HG02884 (cell line): ENCODE measurements at regions not wholly inside any gene's neighbourhood (a gene's known extent, or its start where the extent isn't known, plus 50 kb on each side); places are given as distances from the start of the nearest gene placed in this dataset.

Experiments used
- ATAC-seq: cut with Tn5 transposase; IDR thresholded peaks from one replicate; pipeline ENCODE4 v1.9.1; 2021; ENCODE audit warnings: mild to moderate bottlenecking, moderate library complexity; ENCODE audit not compliant: unreplicated experiment

DNA sequence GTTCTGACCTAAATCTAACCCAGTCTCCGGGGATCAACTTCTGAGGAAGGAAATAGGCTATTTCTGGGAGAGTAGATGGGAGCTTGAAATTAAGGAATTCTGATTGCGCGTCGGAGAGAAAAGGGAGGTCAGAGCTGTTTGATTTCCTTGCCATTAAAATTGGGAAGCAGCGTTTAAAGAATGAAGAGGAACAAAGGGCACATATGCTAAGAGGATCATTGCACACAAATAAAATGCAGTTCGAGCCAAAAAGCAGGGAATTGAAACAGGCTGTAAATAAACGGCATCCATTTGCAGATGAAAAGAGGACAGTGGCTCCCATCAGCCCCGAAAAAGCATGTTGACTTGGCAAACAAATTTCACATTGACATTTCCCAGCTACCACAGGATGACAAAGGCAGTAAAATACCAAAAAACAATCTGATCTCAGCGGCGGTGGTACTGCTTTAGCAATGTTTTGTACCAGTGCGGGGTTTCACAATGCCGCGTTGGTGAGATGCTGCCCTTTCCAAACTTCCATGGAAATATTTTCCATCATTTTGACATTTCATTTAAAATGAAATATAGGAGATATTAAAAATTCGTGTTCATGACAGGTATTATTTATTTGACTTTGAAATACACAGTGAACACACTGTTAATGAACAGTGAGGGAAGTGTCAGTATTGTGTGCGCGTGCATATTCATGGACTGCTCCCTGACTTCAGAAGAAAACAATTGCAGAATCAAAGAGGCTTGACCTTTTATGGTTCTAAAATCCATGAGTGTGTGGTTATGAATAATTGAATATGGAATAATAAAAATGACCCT, 108.8 kb downstream of the SQOR start:
- no peak for ATAC-seq

DNA sequence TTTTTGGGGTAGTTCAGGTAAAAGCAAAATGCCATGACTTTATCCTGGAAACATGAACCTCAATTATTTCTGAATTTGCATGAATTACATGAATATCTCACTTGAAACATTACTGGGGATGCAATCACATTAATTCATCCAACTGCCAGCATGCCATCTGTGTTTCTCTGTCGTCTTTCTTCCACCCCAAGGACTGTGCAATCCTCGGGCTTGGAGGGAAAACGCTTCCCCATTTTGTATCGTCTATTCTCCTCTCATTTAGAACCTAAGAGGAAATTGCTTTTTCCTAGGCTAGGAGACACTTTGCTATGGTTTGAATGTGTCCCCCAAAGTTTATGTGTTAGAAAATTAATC, 109.4 kb downstream of the SQOR start:
- no peak for ATAC-seq

DNA sequence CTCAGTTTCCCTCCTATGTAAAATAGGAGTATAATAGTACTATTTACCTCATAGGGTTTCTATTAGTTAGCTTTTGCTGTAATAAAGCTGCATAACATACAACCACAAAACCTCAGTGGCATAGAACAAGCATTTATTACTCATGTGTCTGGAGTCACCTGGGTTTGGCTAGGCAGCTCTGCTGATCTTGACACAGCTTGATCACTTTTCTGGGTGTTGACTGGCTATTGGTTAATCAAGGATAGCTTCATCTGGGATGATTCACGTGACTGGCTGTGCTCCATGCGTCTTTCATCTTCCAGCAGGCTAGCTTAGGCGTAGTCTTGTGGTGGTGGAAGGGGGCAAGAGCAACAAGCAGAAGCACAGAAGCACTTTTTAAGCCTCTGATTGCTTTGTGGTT, 112.6 kb downstream of the SQOR start:
- no peak for ATAC-seq

DNA sequence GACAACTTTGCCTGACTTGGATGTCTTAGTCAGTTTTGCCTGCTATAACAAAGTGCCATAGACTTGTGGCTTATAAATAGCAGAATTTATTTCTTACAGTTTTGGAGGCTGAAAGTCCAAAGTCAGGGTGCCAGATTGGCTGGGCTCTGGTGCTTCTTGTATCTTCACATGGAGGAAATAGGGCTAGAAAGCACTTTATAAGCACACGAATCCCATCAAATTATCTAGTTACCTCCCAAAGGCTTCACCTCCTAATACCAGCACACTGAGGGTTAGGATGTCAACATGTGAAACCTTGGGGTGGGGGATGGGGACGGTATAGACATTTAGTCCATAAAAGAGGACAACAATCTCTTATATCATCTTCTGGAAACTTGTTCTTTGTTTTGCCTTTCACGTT, 116.8 kb downstream of the SQOR start:
- ATAC-seq, result no peak

DNA sequence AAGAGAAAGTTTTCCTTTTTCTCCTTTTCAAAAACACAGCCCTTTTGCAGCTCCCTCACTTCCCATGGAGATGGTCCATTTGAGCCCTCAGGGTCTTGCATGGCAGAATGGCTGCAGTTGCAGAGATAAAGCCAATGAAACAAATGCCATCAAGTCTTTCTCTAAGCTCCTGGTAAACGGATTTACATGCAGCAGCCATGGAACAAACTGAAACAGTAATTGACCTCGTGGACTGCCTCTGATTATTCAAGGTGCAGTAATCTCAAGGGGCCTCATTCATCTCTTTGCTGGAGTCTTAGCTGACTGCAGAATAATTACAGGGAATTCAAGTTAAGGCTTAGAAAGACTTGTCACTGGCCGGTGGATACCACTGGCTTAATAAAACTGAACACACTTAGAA, 125.1 kb downstream of the SQOR start:
- no peak for ATAC-seq

DNA sequence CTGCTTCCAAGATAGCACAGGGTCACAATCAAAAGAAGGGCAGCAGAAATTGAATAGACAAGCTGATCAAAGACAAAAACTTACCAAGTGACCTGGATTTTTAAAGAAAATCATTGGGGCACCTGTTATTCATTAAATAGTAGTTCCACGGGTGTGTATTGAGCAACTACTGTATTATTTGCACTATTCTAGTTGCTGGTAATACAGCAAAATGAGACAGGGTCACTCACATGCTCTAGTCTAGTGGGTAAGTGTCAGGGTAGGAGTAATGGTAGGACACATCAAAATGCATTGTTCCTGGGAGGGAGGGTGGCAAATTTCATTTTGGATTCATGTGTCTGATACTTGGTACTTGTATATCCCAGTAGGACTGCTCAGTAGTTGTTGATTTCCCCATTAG, 127.9 kb downstream of the SQOR start:
- no peak for ATAC-seq

DNA sequence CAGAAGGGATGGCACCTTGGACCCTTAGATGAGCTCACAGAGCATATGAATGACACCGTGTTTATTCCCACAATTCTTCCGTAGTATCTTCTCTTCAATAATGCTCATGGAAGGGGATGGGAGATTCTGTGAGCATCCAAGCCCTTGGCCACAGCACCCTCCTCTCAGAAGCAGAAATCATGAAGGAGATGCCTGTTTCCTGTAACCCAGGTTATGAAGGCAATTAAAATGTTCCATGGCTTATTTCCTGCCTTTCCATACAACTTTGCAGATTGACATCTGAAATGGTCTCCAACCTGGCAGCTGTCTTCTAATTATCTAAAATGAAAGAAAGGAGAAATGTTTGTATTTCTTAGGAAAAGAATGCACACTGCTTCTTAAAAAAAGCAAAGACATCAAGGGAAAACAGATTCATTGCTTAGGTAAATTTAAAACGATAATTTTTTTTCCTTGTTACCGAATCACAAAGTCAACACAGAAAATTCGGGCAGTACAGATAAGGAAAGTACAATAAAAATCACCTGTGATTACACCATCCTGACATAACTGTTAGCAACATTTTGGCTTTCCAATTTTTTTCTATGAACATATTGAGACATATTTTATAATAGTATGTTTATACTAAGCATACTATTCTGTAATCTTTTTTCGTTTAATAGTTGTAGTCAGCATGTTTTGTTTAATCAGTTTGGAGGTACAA, 128.5 kb downstream of the SQOR start:
- no peak for ATAC-seq

DNA sequence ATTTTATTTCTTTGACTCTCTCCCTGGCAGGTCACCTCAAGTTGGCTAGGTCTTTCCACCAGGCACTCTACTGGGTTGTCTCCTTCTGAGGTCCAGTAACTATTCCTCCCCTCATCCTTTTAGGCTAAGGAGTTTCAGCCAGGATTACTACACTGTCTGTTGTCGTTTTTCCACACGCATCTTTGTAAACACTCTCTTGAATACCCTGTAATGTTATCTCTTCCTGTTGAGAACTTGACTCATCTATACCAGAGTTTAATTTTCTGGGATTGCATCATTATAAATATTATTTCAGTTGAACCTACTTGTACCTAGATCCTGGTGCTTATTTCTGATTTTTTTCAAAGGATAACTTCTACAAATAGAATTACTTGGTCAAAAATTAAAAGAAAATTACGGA, 138.3 kb downstream of the SQOR start:
- ATAC-seq, result no peak

DNA sequence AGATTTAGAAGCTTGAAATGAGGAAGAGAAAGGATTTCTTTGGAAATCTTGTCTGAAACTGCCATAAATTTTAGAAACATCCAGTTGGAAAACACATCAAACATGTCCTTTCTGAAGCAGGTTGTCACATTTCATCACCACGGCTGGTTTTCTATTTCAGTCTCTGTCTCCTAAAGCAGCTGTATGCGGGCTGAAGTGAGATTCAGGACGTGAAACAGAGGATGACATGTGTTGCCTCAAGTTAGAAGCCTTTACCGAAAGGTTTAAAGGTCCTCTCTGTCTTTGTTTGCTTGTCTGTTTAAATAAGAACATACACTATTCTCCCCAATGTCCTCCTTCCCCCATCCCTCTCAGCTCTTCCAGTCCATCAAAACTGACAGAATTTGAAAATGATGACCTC, 141.9 kb downstream of the SQOR start:
- no peak for ATAC-seq

DNA sequence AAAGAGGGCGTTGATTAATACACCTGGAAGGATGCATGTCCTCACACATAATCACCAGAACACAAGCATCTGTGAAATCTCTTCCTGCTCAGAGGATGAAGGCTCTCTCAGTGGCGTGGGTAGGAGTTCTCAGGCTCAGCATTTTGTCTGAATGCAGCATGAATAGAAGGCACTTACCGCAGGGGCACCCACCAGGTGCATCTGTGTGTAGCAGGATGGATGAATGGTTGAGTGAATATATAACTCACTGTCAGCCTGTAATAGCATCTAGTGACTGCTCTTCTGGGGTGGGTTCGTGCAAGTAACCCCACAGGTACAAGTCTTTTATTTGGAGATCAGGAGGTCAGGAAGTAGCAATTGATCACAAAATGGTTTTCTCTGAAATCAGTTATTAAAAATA, 143.0 kb downstream of the SQOR start:
- ATAC-seq, result no peak

DNA sequence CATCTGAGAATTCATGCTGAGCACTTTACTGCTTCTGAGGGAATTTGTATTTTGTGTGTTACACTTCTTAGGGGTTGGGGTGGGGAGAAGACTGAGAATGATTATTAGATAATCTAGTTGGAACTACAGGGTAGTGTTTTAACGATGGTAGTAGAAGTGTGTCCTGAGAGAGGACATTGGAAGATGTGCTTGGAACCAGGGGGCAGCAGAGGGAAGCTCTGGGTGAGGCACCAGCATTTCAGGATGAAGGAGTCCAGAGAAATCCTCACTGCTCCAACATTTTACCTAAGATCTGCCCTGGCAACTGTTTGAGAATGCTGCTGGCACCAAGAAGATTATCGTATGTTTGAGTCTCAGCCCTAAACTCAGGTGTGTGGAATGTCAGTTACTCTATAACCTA, 145.5 kb downstream of the SQOR start:
- ATAC-seq, result no peak

DNA sequence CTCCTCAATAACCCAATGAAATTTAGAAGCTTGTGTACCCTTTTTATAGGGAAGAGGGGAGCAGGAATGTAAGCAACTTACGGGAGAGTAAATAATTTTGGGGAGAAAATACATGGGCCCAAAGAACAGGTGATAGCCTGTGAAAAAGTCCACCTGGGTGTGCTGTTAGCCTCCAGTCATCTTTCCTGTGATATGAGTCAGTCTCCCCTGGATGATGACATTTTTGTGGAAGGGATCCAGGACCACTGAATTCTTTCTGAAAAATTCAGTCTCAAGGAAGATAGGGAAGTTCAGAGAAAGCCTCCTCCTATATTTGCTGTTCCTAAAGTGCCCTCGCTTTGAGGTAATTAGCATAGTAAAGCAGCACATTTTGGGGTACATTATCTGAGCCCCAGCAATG, 149.8 kb downstream of the SQOR start:
- no peak for ATAC-seq

DNA sequence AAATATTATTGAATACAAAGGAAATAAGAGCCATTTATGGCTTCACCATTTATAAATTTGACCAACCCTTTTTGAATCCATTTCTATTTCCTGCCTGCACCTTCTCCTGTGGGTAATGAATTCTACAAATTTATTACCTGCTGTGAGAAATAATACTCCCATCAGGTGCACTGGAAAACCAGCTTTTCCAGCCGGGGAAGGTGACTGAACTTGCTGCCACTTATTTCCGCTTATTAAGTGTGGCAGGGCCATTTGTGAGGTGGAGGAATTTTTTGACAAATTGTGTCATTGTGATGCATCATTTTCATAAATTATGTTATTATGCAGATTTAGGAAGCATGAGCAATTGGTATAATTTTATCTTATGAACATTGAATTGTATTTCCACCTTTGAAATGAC, 151.1 kb downstream of the SQOR start:
- no peak for ATAC-seq

DNA sequence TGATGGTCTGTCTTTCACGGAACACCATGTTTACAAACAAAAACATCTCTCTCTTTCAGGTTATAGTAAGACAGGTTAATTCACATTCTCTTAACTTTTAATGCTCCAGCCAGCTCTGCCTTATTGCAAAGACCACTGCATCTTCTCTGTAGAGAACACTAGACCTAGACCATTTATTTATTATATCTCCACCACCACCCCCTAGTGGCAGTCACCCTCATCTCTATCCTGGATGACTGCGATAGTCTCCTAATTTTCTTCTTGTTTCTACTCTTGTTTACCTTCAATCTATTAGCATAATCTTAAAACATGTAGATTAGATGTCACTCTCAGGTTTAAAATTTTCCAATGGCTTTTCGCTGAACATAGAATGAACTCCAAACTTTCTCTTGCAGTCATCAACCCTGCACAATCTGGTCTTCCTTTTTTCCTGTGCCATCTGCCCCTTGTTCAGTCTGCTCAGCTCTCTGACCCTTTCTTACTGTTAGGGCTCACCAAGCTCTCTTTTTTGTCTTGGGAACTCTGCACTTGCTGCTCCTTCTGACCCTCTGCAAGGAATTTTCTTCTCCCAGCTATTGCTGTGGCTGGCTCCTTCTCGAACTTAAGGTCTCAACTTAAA, 155.6 kb downstream of the SQOR start:
- peak; percentile 68 for ATAC-seq

DNA sequence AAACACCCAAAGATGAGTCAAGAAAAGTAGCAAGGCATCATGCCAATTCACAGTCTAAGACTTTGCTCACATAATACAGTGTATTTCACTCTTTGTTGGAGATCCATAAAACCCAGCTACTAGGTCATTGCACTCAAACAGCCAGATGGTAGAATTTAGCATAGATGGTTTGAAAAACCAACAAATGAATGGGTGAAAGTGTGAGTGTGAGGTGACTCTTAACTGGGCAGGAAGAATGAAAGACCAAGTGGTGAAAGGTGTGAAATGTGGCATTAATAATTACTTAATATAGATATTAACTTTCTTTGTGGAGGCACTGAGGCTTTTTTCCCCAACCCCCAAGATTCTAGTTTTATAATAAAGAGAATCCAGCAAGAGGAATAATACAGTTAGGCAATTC, 159.5 kb downstream of the SQOR start:
- ATAC-seq, result no peak

DNA sequence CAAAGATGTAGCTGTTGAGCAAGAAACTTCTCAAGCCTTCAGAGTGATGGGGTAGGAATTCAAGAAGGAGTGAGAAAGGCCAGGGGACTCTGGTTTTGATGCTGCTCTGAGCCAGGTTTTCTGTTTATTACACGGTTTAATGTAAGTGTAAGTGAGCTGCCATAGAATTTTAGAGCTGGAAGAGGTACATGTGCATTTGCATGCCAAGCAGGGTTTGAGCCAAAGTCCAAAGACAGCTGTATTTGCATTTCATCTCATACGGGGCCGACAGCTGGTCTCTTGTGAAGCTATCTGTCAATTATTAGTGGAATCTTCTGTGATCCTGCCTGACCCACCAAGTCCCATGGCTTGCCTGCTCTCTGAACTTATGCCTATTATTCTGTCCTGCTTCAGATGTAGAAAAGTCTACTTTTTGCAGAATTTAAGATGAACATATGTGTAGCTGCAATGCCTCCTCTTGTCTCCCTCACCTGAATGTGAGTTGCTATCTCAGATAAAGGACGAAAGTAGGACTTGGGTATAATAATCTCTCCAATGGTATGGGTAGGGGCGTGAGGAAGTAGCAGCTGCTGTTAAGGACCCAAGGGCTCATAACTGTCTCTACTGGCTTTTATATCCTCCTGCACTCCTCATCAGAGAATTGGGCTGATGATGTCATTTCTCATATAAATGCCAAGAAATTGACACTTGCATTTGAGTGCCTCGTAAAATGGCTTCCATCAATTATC, 160.0 kb downstream of the SQOR start:
- no peak for ATAC-seq

DNA sequence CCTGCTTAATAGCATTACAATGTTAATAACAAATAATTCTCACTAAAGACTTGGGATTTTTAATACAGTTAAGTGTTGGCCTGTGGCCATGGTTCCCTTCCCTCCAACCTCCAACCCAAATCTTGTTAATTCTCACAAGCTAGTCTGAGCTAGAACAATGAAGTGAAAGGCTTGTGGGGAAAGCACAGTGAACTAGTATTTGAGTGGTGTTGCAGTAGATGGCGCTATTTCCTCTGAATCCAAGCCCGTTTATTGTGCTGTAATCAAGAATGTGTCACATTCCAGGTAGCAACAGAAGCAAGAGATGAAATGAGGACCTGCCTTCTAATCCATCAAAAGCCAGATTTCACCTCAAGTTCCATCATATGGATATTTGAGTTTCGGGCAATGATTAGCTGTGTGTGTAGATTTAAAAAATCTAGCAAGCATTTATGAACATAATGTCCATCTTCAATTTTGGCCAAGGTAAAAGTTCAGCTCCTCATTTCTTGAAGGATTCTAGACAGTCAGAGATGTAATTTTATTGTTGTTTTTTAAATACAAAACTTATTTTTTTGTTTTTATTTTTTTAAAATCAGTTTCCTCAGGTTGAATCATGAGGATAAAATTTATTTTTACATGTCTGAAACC, 160.7 kb downstream of the SQOR start:
- ATAC-seq, result no peak

DNA sequence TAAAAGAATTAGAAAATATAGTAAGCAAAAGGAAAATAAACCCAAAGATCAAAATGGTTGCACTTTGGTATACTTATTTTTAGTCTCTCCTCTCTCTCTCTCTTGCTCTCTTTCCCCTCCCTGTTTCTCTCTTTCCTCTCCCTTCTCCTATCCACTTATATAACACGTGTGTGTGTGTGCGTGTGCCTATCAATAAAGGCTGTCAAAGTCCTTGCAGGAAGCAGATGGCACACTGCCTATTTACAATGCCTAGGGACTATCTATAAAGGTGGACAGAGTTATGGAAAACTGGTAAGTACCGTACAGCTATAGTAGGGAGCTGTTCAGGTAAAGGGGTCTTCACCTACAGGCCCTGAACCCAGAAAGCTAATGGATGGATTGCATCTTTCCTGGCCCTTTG, 161.6 kb downstream of the SQOR start:
- no peak for ATAC-seq

DNA sequence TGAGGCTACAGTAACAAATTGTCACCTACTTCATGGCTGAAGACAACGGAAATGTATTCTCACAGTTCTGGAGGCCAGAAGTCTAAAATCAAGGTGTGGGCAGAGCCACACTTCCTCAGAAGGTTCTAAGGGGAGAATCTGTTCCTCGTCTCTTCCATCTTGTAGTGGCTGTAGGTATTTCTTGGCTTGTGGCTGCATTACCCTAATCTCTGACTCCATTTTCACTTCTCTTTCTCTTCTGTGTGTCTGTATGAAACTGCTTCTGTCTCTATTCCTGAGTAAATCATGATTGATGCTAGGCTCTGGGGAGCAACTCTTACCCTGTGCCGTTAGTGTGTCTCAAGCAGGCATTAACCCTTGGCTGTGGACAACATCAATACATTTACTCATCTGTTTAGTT, 164.7 kb downstream of the SQOR start:
- ATAC-seq, result peak; percentile 65

DNA sequence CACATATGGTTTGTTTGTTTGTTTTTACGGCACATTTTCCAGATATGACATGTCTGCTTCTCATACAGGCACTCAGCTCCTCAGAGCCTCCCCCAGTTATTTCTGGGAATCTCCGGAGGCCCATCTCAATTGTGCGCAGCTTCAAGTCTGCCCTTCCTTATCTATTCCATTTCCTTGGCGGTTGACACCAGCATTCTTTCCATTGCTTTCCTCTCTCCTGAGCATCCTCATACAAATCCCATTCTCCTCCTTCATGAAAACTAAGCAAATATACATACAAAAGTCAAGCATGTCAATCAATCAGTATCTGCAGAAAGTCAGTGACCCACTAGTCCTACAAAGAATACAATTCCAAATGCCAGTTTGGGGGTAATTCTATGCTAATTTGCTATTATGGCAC, 166.7 kb downstream of the SQOR start:
- ATAC-seq, result no peak

DNA sequence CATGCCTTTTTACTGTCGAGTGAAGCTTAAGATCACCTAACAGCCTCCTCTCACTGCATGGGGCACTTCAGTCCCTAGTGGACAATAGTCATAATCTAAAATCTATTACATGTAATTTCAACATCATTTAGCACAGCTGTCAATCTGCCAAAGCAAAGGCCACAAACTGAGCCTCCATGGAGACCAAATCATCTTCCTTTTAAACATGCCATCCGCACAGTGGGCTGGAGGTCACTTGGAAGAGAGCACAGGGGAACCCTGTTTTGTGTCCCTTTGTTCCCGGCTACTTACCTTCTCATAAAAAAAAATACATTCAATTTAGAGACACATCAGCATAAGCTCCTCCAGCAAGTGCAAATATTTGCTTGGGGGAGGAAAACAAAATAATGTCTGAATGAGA, 167.3 kb downstream of the SQOR start:
- ATAC-seq, result no peak
